ENCODE measurements at regions not wholly inside any gene's neighbourhood (a gene's known extent, or its start where the extent isn't known, plus 50 kb on each side); places are given as distances from the start of the nearest gene placed in this dataset.
"Not testable (repeated sequence)": the region's sequence is repeated elsewhere in the genome, so short reads cannot be mapped to it uniquely, and the experiment has no call there.

- no peak for DNase-seq (ENCODE audit: low spot score)
These were observed 89.7 kb upstream of the SLC45A1 start for GRCh38 chr1:8228253-8228652.

GRCh38 chr1:8227674-8228073 lies 90.2 kb upstream of the SLC45A1 start:
- DNase-seq (ENCODE audit: low spot score): not testable (repeated sequence)

- no peak for DNase-seq (ENCODE audit: low spot score)
These were observed 91.2 kb upstream of the SLC45A1 start for GRCh38 chr1:8226747-8227146.

GRCh38 chr1:8226024-8226423 lies 91.9 kb upstream of the SLC45A1 start:
- not testable (repeated sequence) for DNase-seq (ENCODE audit: low spot score)

- no peak for DNase-seq (ENCODE audit: low spot score)
These were observed 94.4 kb upstream of the SLC45A1 start for GRCh38 chr1:8223526-8223925.

- no peak for DNase-seq (ENCODE audit: low spot score)
These were observed 95.1 kb upstream of the SLC45A1 start for GRCh38 chr1:8222789-8223188.

- DNase-seq (ENCODE audit: low spot score): no peak
These were observed 98.4 kb upstream of the SLC45A1 start for GRCh38 chr1:8219530-8219929.

GRCh38 chr1:8218351-8219092 lies 99.4 kb upstream of the SLC45A1 start:
- no peak for DNase-seq (ENCODE audit: low spot score)

GRCh38 chr1:8217809-8218208 lies 100.1 kb upstream of the SLC45A1 start:
- no peak for DNase-seq (ENCODE audit: low spot score)

- DNase-seq (ENCODE audit: low spot score): no peak
These were observed 100.8 kb upstream of the SLC45A1 start for GRCh38 chr1:8217011-8217711.

- DNase-seq (ENCODE audit: low spot score): no peak
These were observed 101.9 kb upstream of the SLC45A1 start for GRCh38 chr1:8216005-8216404.

GRCh38 chr1:8214501-8215173 lies 103.3 kb upstream of the SLC45A1 start:
- no peak for DNase-seq (ENCODE audit: low spot score)

GRCh38 chr1:8213676-8214075 lies 104.2 kb upstream of the SLC45A1 start:
- no peak for DNase-seq (ENCODE audit: low spot score)

- no peak for DNase-seq (ENCODE audit: low spot score)
These were observed 104.8 kb upstream of the SLC45A1 start for GRCh38 chr1:8213136-8213535.

- DNase-seq (ENCODE audit: low spot score): no peak
These were observed 105.3 kb upstream of the SLC45A1 start for GRCh38 chr1:8212580-8213031.

GRCh38 chr1:8211883-8212579 lies 105.9 kb upstream of the SLC45A1 start:
- no peak for DNase-seq (ENCODE audit: low spot score)

GRCh38 chr1:8211251-8211882 lies 106.5 kb upstream of the SLC45A1 start:
- DNase-seq (ENCODE audit: low spot score): no peak

GRCh38 chr1:8207202-8207601 lies 110.7 kb upstream of the SLC45A1 start:
- DNase-seq (ENCODE audit: low spot score): no peak

- no peak for DNase-seq (ENCODE audit: low spot score)
These were observed 111.5 kb upstream of the SLC45A1 start for GRCh38 chr1:8206391-8206790.

GRCh38 chr1:8205771-8206170 lies 112.1 kb upstream of the SLC45A1 start:
- DNase-seq (ENCODE audit: low spot score): no peak

GRCh38 chr1:8204826-8205225 lies 113.1 kb upstream of the SLC45A1 start:
- no peak for DNase-seq (ENCODE audit: low spot score)

- no peak for DNase-seq (ENCODE audit: low spot score)
These were observed 114.4 kb upstream of the SLC45A1 start for GRCh38 chr1:8203551-8203950.
